ENCODE measurements at regions not wholly inside any gene's neighbourhood (a gene's known extent, or its start where the extent isn't known, plus 50 kb on each side); places are given as distances from the start of the nearest gene placed in this dataset.
"Not testable (repeated sequence)": the region's sequence is repeated elsewhere in the genome, so short reads cannot be mapped to it uniquely, and the experiment has no call there.

DNA sequence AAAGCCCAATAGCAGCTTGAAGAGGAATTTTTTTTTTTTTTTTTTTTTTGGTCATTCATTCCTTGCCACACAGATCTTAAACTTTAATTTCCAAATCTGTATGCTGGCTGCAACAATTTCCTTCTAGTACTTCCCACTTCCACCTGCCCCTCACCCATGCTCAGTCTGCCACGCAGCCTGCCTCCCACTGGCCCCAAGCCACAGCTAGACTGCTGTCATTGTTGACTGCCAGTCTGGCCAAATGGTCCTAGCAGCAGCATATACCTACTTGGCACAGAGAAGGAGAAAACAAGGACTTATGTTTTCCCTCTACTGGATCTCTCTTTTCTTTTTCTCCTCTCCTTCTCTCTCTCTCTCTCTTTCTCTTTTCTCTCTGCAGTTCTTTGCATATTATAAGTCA lies 118.3 kb upstream of the HEY2 start:
- no peak overlapping the region for H3K4me3 ChIP-seq (ENCODE audit: low read depth in 2 of 2, low read length in 2 of 2)
- TF ChIP-seq SIN3A (IDR thresholded peaks at IDR 0.05; ENCODE audit: borderline replicate concordance, insufficient read depth, low read depth, low read length) (no peak), TCF7L2 (IDR thresholded peaks at IDR 0.05; ENCODE audit: low read depth, low read length) (no peak), POLR2AphosphoS5 (IDR thresholded peaks at IDR 0.05; ENCODE audit: low read depth, low read length) (no peak)
- TF ChIP-seq, protein P1, sequence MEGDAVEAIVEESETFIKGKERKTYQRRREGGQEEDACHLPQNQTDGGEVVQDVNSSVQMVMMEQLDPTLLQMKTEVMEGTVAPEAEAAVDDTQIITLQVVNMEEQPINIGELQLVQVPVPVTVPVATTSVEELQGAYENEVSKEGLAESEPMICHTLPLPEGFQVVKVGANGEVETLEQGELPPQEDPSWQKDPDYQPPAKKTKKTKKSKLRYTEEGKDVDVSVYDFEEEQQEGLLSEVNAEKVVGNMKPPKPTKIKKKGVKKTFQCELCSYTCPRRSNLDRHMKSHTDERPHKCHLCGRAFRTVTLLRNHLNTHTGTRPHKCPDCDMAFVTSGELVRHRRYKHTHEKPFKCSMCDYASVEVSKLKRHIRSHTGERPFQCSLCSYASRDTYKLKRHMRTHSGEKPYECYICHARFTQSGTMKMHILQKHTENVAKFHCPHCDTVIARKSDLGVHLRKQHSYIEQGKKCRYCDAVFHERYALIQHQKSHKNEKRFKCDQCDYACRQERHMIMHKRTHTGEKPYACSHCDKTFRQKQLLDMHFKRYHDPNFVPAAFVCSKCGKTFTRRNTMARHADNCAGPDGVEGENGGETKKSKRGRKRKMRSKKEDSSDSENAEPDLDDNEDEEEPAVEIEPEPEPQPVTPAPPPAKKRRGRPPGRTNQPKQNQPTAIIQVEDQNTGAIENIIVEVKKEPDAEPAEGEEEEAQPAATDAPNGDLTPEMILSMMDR (IDR thresholded peaks at IDR 0.05): no peak
- TF ChIP-seq, protein P2, sequence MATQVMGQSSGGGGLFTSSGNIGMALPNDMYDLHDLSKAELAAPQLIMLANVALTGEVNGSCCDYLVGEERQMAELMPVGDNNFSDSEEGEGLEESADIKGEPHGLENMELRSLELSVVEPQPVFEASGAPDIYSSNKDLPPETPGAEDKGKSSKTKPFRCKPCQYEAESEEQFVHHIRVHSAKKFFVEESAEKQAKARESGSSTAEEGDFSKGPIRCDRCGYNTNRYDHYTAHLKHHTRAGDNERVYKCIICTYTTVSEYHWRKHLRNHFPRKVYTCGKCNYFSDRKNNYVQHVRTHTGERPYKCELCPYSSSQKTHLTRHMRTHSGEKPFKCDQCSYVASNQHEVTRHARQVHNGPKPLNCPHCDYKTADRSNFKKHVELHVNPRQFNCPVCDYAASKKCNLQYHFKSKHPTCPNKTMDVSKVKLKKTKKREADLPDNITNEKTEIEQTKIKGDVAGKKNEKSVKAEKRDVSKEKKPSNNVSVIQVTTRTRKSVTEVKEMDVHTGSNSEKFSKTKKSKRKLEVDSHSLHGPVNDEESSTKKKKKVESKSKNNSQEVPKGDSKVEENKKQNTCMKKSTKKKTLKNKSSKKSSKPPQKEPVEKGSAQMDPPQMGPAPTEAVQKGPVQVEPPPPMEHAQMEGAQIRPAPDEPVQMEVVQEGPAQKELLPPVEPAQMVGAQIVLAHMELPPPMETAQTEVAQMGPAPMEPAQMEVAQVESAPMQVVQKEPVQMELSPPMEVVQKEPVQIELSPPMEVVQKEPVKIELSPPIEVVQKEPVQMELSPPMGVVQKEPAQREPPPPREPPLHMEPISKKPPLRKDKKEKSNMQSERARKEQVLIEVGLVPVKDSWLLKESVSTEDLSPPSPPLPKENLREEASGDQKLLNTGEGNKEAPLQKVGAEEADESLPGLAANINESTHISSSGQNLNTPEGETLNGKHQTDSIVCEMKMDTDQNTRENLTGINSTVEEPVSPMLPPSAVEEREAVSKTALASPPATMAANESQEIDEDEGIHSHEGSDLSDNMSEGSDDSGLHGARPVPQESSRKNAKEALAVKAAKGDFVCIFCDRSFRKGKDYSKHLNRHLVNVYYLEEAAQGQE (IDR thresholded peaks at IDR 0.05; ENCODE audit: insufficient read depth in 1 of 2, low read depth in 2 of 2, low read length in 1 of 2): no peak
- in situ Hi-C loops (cut with HindIII; ENCODE audit: low pct_unique_long_range_greater_than_20kb, low sequenced_read_pairs): no loop called here
- H3K27ac ChIP-seq (ENCODE audit: low read length): no peak overlapping the region
- intact Hi-C loops (cut with micrococcal nuclease; ENCODE audit: unreplicated experiment): no loop called here
- H3K4me1 ChIP-seq (ENCODE audit: control insufficient read depth, insufficient read depth, low read length): no peaks in the 10 kb centered on the region
- CTCF ChIA-PET: no interaction called here
- POLR2A ChIA-PET: no interaction called here
- no peaks in the 10 kb centered on the region for H3K9me3 ChIP-seq (ENCODE audit: control insufficient read depth, insufficient read depth, low read depth, low read length)
- DNase-seq (ENCODE audit: low read depth, low spot score): no peak
- peaks cover 16% of the 10 kb centered on the region for H3K27me3 ChIP-seq (ENCODE audit: control insufficient read depth, insufficient read depth, low read length)
- no peak for ATAC-seq
- H3K36me3 ChIP-seq (ENCODE audit: control insufficient read depth, insufficient read depth, low read length): no peaks in the 10 kb centered on the region
- BruUV-seq (replicated peaks): no TSS peak

DNA sequence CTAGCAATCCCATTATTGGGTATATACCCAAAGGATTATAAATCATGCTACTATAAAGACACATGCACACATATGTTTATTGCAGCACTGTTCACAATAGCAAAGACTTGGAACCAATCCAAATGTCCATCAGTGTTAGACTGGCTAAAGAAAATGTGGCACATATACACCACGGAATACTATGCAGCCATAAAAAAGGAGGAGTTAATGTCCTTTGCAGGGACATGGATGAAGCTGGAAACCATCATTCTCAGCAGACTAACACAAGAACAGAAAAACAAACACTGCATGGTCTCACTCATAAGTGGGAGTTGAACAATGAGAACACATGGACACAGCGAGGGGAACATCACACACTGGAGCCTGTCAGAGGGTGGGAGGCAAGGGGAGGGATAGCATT lies 113.4 kb upstream of the HEY2 start:
- in situ Hi-C loops (cut with HindIII; ENCODE audit: low pct_unique_long_range_greater_than_20kb, low sequenced_read_pairs): not testable (repeated sequence)

DNA sequence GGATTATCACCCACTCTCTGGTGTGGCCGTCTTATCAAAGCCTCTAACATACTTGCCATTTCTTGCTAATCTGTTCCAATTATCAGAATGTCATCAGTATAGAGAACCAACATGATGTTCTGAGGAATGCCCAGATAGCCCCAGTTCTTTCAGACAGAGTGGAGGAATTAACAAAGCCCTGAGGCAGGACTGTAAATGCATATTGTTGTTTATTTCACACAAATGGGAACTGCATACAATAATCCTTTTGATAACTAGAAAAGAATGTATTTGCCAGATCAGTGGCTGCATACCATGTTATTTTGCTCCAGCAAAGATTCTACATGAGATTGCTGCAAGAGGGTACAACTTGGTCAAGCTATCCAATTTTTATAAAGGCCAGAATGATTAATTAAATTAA lies 112.8 kb upstream of the HEY2 start:
- Histone ChIP-seq H3K27ac (ENCODE audit: low read length) (no peak overlapping the region), H3K4me1 (ENCODE audit: control insufficient read depth, insufficient read depth, low read length) (no peaks in the 10 kb centered on the region), H3K27me3 (ENCODE audit: control insufficient read depth, insufficient read depth, low read length) (0 out of 2 replicates have a peak, but pooled peaks cover 2% of the 10 kb centered on the region), H3K4me3 (ENCODE audit: low read depth in 2 of 2, low read length in 2 of 2) (no peak overlapping the region), H3K9me3 (ENCODE audit: control insufficient read depth, insufficient read depth, low read depth, low read length) (no peaks in the 10 kb centered on the region), H3K36me3 (ENCODE audit: control insufficient read depth, insufficient read depth, low read length) (no peaks in the 10 kb centered on the region)
- DNase-seq (ENCODE audit: low read depth, low spot score) (no peak), ATAC-seq (no peak)
- POLR2A ChIA-PET: no interaction called here
- in situ Hi-C loops (cut with HindIII; ENCODE audit: low pct_unique_long_range_greater_than_20kb, low sequenced_read_pairs): no loop called here
- intact Hi-C loops (cut with micrococcal nuclease; ENCODE audit: unreplicated experiment): no loop called here
- TF ChIP-seq, protein P2 (IDR thresholded peaks at IDR 0.05; ENCODE audit: insufficient read depth in 1 of 2, low read depth in 2 of 2, low read length in 1 of 2): no peak
- TF ChIP-seq TCF7L2 (IDR thresholded peaks at IDR 0.05; ENCODE audit: low read depth, low read length) (no peak), POLR2AphosphoS5 (IDR thresholded peaks at IDR 0.05; ENCODE audit: low read depth, low read length) (no peak), SIN3A (IDR thresholded peaks at IDR 0.05; ENCODE audit: borderline replicate concordance, insufficient read depth, low read depth, low read length) (no peak)
- TF ChIP-seq, protein P1 (IDR thresholded peaks at IDR 0.05): no peak
- no TSS peak for BruUV-seq (replicated peaks)
- CTCF ChIA-PET: no interaction called here

More for the DNA sequence above, 113.4 kb upstream of the HEY2 start:
- H3K4me3 ChIP-seq (ENCODE audit: low read depth in 2 of 2, low read length in 2 of 2); ATAC-seq; intact Hi-C loops (cut with micrococcal nuclease; ENCODE audit: unreplicated experiment); H3K4me1 ChIP-seq (ENCODE audit: control insufficient read depth, insufficient read depth, low read length); BruUV-seq (replicated peaks); CTCF ChIA-PET; DNase-seq (ENCODE audit: low read depth, low spot score); H3K36me3 ChIP-seq (ENCODE audit: control insufficient read depth, insufficient read depth, low read length); H3K27ac ChIP-seq (ENCODE audit: low read length); H3K27me3 ChIP-seq (ENCODE audit: control insufficient read depth, insufficient read depth, low read length); H3K9me3 ChIP-seq (ENCODE audit: control insufficient read depth, insufficient read depth, low read depth, low read length); POLR2A ChIA-PET: not testable (repeated sequence)
